Epithelial cell of esophagus (primary cell): ENCODE measurements at regions not wholly inside any gene's neighbourhood (a gene's known extent, or its start where the extent isn't known, plus 50 kb on each side); places are given as distances from the start of the nearest gene placed in this dataset.

Experiments used
- DNase-seq: peaks from one replicate; pipeline ENCODE4 v3.0.0; 2010; ENCODE audit warnings: low read depth
- H3K4me3 ChIP-seq: 2 replicates; pipeline ENCODE4 v1.5.1; 2011; ENCODE audit warnings: mild to moderate bottlenecking, low read length, control low read depth
- CTCF ChIP-seq: IDR thresholded peaks from 2 replicates; pipeline ENCODE4 v1.5.1; 2011; ENCODE audit warnings: low read depth, mild to moderate bottlenecking, low read length, control low read depth, inconsistent platforms; ENCODE audit not compliant: insufficient read depth; ENCODE audit errors: missing control alignments

DNA sequence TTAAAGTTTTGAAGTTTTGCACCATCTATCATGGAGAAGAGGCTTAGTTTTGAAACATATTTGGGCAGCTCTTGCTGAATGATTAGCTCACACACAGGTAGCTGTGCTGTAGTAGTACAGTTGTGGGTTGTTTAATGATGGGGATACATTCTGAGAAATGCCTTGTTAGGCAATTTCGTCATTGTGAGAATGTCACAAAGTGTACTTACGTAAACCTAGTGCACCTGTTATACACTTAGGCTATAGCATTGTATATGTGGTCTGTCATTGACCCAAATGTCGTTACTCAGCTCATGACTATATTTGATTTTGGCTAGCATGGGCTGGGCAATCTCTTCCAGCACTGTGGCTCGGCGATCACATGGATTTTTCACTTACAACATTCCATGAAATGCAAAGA, 247.2 kb upstream of the IGFBP3 start:
- no peak overlapping the region for H3K4me3 ChIP-seq
- TF ChIP-seq CTCF, result no peak
- DNase-seq, result no peak

DNA sequence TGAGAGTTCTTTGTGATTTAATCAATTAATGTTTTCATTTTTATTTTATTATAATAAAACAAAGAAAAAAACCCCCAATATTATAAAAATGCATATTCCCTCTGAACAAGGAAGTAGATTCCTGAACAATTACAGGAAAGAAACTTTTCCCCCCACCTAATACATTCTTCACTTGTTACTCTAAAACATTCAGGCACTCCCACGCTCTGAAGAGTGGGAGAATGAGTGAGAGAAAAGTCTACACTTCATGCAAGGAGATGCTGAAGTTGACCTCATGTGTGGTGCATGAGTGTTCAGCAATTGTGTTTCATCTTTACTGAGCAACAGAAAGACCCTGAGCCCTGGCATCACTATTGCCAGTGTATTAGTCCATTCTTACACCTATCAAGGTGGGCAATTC, 244.2 kb upstream of the IGFBP3 start:
- H3K4me3 ChIP-seq, result no peak overlapping the region
- TF ChIP-seq CTCF, result no peak
- DNase-seq, result peak; percentile 69

DNA sequence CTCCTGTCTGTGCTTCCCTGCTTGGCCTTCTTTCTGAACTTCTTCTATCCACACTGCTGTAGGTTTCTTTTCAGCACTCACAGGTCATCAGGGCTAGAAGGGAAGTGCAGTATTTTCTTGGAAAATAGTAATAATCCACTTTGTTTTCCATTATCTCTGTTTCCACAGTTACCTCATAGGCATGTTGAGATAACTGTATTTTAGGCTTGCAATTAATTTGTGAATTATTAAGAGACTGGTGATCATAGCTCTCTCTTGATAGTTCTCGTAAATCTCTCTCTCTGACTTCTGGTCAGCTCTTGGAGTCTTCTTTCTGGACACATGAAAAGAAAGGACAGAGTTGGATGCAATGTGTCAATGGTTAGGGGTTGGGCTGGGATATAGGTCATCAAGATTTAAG, 243.6 kb upstream of the IGFBP3 start:
- no peak overlapping the region for H3K4me3 ChIP-seq
- no peak for TF ChIP-seq CTCF
- DNase-seq, result no peak

GRCh38 chr7:46163246-46163645, 242.2 kb upstream of the IGFBP3 start:
- no peak for DNase-seq
- H3K4me3 ChIP-seq, result no peak overlapping the region
- no peak for TF ChIP-seq CTCF

DNA sequence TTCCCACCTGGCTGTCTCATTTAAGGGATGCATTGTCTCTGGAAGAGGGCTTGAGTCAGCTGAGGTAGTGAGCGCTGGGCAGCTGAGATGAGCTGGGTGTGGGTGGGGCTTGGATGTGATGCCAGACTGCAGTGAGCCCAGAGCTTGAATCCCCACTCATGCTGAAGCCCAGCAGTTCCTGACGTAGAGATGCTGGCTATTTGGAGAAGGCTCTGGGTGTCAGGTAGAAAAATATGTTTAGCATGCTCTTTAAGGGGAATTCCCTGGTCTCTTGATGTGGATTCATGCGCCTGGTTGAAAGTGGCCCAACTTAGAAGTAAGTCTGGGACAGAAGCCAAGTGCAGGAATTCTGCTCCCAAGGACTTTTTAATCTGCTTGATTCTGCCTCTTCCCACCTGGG, 241.5 kb upstream of the IGFBP3 start:
- H3K4me3 ChIP-seq, result no peak overlapping the region
- TF ChIP-seq CTCF, result no peak
- DNase-seq, result peak; percentile 80

DNA sequence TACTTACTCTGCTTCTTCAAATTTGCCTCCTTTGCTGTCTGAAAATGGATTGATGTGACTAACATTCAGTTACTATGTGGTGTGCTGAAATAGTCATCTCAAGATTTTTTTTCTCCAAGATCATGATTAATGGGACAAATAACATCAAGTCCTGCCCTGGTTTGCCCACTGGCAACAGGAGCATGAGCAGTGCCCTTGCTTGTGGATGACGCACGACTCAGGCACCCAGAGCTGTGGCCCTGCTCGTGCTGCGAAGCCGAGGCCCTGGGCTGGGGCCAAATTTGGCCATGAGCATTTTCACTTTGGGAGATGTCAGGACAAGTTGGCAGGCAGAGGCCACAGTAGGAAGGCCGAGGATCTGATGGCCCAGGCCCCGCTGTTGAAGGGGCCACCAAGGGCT, 239.8 kb upstream of the IGFBP3 start:
- no peak for TF ChIP-seq CTCF
- H3K4me3 ChIP-seq, result no peak overlapping the region
- peak; percentile 94 for DNase-seq

DNA sequence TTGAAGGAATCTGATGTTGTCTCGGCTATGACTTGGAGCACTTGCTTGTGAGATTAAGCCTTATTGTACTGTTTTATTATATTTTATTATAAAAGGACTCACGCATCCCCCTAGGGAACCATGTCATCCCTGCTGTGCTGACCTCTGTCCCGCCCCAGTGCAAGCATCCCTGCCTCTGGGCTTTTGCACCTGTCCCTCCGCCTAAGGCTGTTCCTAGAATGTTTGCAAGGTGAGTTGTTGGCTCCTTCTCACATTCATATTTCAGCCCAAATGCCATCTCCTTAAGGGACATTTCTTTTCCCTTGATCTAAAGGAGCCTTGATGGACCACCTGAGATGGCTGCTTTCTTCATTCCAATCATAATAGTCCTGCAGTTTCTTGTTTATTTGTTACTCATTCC, 236.9 kb upstream of the IGFBP3 start:
- no peak overlapping the region for H3K4me3 ChIP-seq
- DNase-seq, result no peak
- TF ChIP-seq CTCF, result no peak
